ENCODE measurements at regions not wholly inside any gene's neighbourhood (a gene's known extent, or its start where the extent isn't known, plus 50 kb on each side); places are given as distances from the start of the nearest gene placed in this dataset.

DNA sequence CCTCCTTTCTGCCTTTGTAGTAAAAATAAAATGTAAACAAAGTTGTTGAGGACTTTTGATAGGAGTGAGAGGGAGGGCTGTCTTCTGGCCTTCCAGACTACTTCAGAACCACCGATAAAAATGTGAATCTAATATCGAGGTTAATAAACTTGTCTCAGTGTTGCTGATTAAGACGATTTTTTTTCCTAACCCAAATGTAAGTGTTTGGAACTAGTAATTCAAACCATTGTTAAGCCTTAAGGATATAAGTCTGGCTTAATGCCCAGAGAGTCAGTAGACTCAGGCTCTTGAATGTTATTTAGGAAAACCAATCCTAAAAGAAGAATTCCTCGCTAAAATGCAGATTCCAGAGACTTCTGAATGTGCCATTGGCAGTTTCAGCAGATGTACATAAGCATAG lies 356.9 kb downstream of the SIPA1L2 start:
- intact Hi-C loops (cut with DNase I): no loop called here
- no peaks in the 10 kb centered on the region for H3K27me3 ChIP-seq

DNA sequence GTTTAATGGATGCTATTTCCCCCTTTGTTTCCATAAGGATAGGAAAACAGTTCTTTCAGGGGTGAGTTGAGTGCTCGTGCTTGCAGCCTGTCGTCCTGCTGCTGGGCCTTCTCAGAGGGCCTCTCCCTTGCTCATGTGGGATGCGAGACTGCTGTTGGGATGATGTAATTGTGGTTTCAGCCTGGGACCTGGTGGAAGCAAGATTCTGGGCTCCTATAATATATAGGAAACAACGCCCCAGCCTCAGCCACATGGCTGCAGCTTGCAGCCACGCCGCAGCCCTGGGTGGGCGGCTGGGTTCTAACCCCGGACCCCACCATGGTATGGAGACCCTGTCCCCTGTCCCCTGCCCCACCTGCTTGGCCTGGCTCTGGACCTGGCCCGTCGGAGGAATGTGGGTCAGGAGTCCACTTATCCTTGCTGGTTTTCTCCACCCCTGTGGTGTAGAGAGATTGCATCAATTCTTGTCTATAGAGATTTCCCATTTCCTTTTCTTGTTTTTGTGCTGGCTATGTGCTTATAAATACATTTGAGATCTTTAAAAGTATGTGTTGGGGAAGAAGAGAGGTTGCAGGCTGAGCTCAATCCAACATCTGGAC lies 357.8 kb downstream of the SIPA1L2 start:
- Histone ChIP-seq H3K27me3 (no peaks in the 10 kb centered on the region), H3K36me3 (no peaks in the 10 kb centered on the region), H3K27ac (no peak overlapping the region), H3K4me1 (peaks cover 7% of the 10 kb centered on the region), H3K9me3 (no peaks in the 10 kb centered on the region), H3K4me3 (no peak overlapping the region)
- TF ChIP-seq POLR2AphosphoS5 (IDR thresholded peaks at IDR 0.05; ENCODE audit: insufficient read depth in 1 of 2, low read depth in 1 of 2) (no peak), POLR2A (IDR thresholded peaks at IDR 0.05) (no peak)
- TF ChIP-seq, protein P1, sequence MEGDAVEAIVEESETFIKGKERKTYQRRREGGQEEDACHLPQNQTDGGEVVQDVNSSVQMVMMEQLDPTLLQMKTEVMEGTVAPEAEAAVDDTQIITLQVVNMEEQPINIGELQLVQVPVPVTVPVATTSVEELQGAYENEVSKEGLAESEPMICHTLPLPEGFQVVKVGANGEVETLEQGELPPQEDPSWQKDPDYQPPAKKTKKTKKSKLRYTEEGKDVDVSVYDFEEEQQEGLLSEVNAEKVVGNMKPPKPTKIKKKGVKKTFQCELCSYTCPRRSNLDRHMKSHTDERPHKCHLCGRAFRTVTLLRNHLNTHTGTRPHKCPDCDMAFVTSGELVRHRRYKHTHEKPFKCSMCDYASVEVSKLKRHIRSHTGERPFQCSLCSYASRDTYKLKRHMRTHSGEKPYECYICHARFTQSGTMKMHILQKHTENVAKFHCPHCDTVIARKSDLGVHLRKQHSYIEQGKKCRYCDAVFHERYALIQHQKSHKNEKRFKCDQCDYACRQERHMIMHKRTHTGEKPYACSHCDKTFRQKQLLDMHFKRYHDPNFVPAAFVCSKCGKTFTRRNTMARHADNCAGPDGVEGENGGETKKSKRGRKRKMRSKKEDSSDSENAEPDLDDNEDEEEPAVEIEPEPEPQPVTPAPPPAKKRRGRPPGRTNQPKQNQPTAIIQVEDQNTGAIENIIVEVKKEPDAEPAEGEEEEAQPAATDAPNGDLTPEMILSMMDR (IDR thresholded peaks at IDR 0.05): no peak
- intact Hi-C loops (cut with DNase I): no loop called here
- DNase-seq (ENCODE audit: extremely low spot score in 2 of 2): no peak

More for the DNA sequence above, 356.9 kb downstream of the SIPA1L2 start:
- no peak for DNase-seq (ENCODE audit: extremely low spot score in 2 of 2)
- Histone ChIP-seq H3K4me1 (peaks cover 7% of the 10 kb centered on the region), H3K4me3 (no peak overlapping the region), H3K9me3 (no peaks in the 10 kb centered on the region), H3K36me3 (no peaks in the 10 kb centered on the region), H3K27ac (no peak overlapping the region)
- no peak for TF ChIP-seq POLR2A (IDR thresholded peaks at IDR 0.05)
- TF ChIP-seq, protein P1 (IDR thresholded peaks at IDR 0.05): no peak
- no peak for TF ChIP-seq POLR2AphosphoS5 (IDR thresholded peaks at IDR 0.05; ENCODE audit: insufficient read depth in 1 of 2, low read depth in 1 of 2)

DNA sequence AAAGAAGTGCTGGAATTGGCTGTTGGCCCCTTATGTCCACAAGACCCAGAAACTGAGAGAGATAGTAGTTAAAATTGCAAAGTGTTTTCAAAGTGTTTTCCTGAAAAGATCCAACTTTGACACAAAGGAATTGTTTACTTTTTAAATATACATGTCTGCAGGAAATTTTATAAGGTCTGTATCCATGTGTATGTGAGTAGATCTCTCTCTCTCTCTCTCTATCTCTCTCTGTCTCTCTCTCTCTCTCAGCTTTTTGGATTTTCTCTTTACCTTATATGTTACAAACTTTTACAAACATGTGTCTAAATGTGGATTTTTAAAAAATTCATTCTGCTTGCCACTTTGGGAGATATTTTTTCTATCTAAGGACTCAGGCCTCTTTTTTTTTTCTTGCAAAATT lies 358.6 kb downstream of the SIPA1L2 start:
- no peak for TF ChIP-seq POLR2A (IDR thresholded peaks at IDR 0.05)
- TF ChIP-seq, protein P1 (IDR thresholded peaks at IDR 0.05): no peak
- no peak for TF ChIP-seq POLR2AphosphoS5 (IDR thresholded peaks at IDR 0.05; ENCODE audit: insufficient read depth in 1 of 2, low read depth in 1 of 2)
- Histone ChIP-seq H3K9me3 (no peaks in the 10 kb centered on the region), H3K4me1 (peaks cover 7% of the 10 kb centered on the region), H3K27me3 (no peaks in the 10 kb centered on the region), H3K4me3 (no peak overlapping the region), H3K36me3 (no peaks in the 10 kb centered on the region), H3K27ac (no peak overlapping the region)
- intact Hi-C loops (cut with DNase I): no loop called here
- no peak for DNase-seq (ENCODE audit: extremely low spot score in 2 of 2)

DNA sequence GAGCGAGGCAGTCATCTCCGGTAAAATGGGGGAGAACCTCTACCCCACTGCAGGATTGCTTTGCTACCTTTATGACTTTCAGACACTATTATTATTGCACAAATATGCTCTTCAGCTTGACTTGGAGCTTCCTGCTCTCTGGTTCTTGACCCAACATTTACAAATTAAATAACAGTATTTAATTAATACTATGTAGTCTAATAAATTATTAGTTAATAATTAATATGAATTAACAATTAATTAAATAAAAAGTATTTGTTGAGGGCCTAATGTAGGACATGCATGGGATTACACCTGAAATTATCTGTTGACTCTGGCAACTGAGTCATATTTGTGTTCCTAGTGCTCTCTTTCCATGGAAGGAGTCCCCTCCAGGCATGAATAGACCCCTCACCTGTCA lies 359.9 kb downstream of the SIPA1L2 start:
- H3K27me3 ChIP-seq: no peaks in the 10 kb centered on the region
- no peak overlapping the region for H3K4me3 ChIP-seq
- no peaks in the 10 kb centered on the region for H3K36me3 ChIP-seq
- no peak for DNase-seq (ENCODE audit: extremely low spot score in 2 of 2)
- no peak overlapping the region for H3K27ac ChIP-seq
- intact Hi-C loops (cut with DNase I): no loop called here
- no peaks in the 10 kb centered on the region for H3K9me3 ChIP-seq
- TF ChIP-seq POLR2A (IDR thresholded peaks at IDR 0.05) (no peak), POLR2AphosphoS5 (IDR thresholded peaks at IDR 0.05; ENCODE audit: insufficient read depth in 1 of 2, low read depth in 1 of 2) (no peak)
- TF ChIP-seq, protein P1 (IDR thresholded peaks at IDR 0.05): no peak
- H3K4me1 ChIP-seq: peaks cover 7% of the 10 kb centered on the region

DNA sequence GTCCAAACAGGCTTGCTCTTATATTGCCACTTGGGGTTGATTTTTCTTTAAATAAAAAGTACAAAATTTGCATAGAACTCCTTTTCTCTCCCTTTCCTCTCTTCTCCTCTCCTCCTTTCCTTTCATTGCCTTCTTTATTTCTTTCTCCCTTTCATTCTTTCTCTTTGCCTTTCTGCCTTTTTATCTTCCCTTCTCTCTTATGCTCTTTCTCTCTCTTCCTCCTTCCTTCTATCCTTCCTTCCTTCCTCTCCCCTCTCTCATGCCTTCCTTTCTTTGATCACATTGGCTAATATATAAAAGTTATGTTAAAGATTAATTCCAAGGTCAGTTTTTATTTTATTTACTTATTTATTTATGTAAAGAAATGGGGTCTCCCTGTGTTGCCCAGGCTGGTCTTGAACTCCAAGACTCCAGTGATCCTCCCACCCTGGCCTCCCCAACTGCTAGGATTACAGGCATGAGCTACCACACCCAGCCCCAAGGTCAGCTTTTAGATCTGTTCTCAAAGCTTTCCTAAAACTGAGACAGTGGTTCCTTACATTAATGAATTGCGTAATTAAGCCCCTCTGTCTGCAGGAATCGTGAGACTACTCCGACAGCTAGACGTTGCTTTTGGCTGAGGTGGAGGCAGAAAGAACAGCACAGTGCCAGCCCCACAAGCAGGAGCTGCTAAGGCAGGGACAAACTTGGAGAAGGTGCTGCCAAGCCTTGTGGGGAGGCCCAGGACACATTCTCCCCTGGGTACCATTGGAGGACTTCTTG lies 361.9 kb downstream of the SIPA1L2 start:
- H3K9me3 ChIP-seq: no peaks in the 10 kb centered on the region
- no peak overlapping the region for H3K27ac ChIP-seq
- DNase-seq (ENCODE audit: extremely low spot score in 2 of 2): peak in 1 of 2 donors; percentile 67
- no peaks in the 10 kb centered on the region for H3K27me3 ChIP-seq
- H3K4me3 ChIP-seq: no peak overlapping the region
- no peaks in the 10 kb centered on the region for H3K36me3 ChIP-seq
- TF ChIP-seq, protein P1 (IDR thresholded peaks at IDR 0.05): no peak
- TF ChIP-seq POLR2A (IDR thresholded peaks at IDR 0.05) (no peak), POLR2AphosphoS5 (IDR thresholded peaks at IDR 0.05; ENCODE audit: insufficient read depth in 1 of 2, low read depth in 1 of 2) (no peak)
- intact Hi-C loops (cut with DNase I): no loop called here
- peaks cover 5% of the 10 kb centered on the region for H3K4me1 ChIP-seq

Data from vagina (tissue), 2 donors.